ENCODE measurements at regions not wholly inside any gene's neighbourhood (a gene's known extent, or its start where the extent isn't known, plus 50 kb on each side); places are given as distances from the start of the nearest gene placed in this dataset.

GRCh38 chr6:139659196-139659595 is 284.7 kb upstream of the CITED2 start:
- no peak for TF ChIP-seq CTCF (IDR thresholded peaks at IDR 0.05)
- TF ChIP-seq POLR2A (IDR thresholded peaks at IDR 0.05): no peak

Data from heart left ventricle (tissue), 13 donors.